ENCODE measurements at regions not wholly inside any gene's neighbourhood (a gene's known extent, or its start where the extent isn't known, plus 50 kb on each side); places are given as distances from the start of the nearest gene placed in this dataset.

DNA sequence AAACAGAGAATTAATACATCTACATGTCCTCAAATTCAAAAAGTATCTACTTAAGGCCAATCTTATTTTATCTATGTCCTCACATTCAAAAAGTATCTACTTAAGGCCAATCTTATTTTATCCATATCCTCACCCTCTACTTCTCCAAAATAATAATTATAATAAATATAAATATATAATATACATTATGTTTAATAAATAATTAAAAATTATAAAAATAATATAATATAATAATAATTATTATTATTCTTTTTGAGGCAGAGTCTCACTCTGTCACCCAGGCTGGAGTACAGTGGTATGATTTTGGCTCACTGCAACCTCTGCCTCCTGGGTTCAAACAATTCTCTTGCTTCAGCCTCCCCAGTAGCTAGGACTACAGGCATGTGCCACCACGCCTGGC lies 784.9 kb downstream of the DNAJB9 start:
- Histone ChIP-seq H3K27ac (ENCODE audit: low read depth in 1 of 2, low read length in 2 of 2) (no peak overlapping the region), H3K4me1 (ENCODE audit: control insufficient read depth in 1 of 2, insufficient read depth in 2 of 2, low read length in 2 of 2) (no peaks in the 10 kb centered on the region), H4K20me1 (ENCODE audit: insufficient read depth, low read length) (no peaks in the 10 kb centered on the region), H2AFZ (ENCODE audit: insufficient read depth, low read depth, low read length, poor library complexity, severe bottlenecking) (no peak overlapping the region), H3K9me3 (replicated peaks in 1 of 2; ENCODE audit: control insufficient read depth in 1 of 2, insufficient read depth in 1 of 2, low read length in 2 of 2) (no peaks in the 10 kb centered on the region), H3K36me3 (replicated peaks in 1 of 2; ENCODE audit: control insufficient read depth in 1 of 2, insufficient read depth in 2 of 2, low read length in 2 of 2) (no peaks in the 10 kb centered on the region), H3K27me3 (ENCODE audit: control insufficient read depth in 2 of 2, insufficient read depth in 2 of 2, low read length in 2 of 2) (no peaks in the 10 kb centered on the region), H3K4me3 (replicated peaks in 1 of 3; ENCODE audit: low read depth in 2 of 3, low read length in 3 of 3) (no peak overlapping the region), H3K4me2 (replicated peaks; ENCODE audit: extremely low read depth, low read length, poor library complexity, severe bottlenecking) (no peak overlapping the region), H3K9ac (ENCODE audit: insufficient read depth, low read length, poor library complexity, severe bottlenecking) (no peak overlapping the region), H3K79me2 (ENCODE audit: insufficient read depth, low read length) (no peaks in the 10 kb centered on the region)
- Mint-ChIP-seq H3K4me1 (no peaks in the 10 kb centered on the region), H3K27ac (no peak overlapping the region), H3K27me3 (ENCODE audit: low read depth in 3 of 3) (no peaks in the 10 kb centered on the region), H3K9me3 (no peaks in the 10 kb centered on the region), H3K36me3 (no peaks in the 10 kb centered on the region), H3K4me3 (no peak overlapping the region)
- no CpG with 5 or more reads among the region's 1 CpG for WGBS (ENCODE audit: insufficient coverage)
- TF ChIP-seq, protein P1, sequence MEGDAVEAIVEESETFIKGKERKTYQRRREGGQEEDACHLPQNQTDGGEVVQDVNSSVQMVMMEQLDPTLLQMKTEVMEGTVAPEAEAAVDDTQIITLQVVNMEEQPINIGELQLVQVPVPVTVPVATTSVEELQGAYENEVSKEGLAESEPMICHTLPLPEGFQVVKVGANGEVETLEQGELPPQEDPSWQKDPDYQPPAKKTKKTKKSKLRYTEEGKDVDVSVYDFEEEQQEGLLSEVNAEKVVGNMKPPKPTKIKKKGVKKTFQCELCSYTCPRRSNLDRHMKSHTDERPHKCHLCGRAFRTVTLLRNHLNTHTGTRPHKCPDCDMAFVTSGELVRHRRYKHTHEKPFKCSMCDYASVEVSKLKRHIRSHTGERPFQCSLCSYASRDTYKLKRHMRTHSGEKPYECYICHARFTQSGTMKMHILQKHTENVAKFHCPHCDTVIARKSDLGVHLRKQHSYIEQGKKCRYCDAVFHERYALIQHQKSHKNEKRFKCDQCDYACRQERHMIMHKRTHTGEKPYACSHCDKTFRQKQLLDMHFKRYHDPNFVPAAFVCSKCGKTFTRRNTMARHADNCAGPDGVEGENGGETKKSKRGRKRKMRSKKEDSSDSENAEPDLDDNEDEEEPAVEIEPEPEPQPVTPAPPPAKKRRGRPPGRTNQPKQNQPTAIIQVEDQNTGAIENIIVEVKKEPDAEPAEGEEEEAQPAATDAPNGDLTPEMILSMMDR (IDR thresholded peaks at IDR 0.05): no peak
- intact Hi-C loops (cut with micrococcal nuclease): no loop called here
- no peak for DNase-seq

DNA sequence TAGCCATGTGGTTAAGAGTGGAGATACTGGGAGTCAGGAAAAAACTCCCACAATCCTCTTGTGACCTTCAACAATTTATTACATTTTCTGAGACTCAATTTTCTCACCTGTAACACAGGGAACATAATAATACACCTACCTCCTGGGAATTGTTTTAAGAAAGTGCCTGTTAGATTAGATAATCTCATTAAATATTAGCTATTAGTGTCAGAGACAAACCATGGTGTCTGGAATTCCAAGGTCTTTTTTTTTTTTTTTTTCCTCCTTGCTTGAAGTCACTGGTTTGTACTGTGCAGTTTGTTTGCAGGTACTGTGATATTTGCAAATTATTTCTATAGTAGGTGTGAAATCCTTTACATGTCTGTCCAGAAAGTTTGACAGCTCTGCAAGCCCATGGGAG lies 806.1 kb downstream of the DNAJB9 start:
- Histone ChIP-seq H3K36me3 (replicated peaks in 1 of 2; ENCODE audit: control insufficient read depth in 1 of 2, insufficient read depth in 2 of 2, low read length in 2 of 2) (no peaks in the 10 kb centered on the region), H4K20me1 (ENCODE audit: insufficient read depth, low read length) (no peaks in the 10 kb centered on the region), H3K9me3 (replicated peaks in 1 of 2; ENCODE audit: control insufficient read depth in 1 of 2, insufficient read depth in 1 of 2, low read length in 2 of 2) (peaks cover 0 to 9% of the 10 kb centered on the region in 2 donors), H3K4me1 (ENCODE audit: control insufficient read depth in 1 of 2, insufficient read depth in 2 of 2, low read length in 2 of 2) (no peaks in the 10 kb centered on the region), H3K27me3 (ENCODE audit: control insufficient read depth in 2 of 2, insufficient read depth in 2 of 2, low read length in 2 of 2) (no peaks in the 10 kb centered on the region), H3K27ac (ENCODE audit: low read depth in 1 of 2, low read length in 2 of 2) (no peak overlapping the region), H3K9ac (ENCODE audit: insufficient read depth, low read length, poor library complexity, severe bottlenecking) (no peak overlapping the region), H3K4me3 (replicated peaks in 1 of 3; ENCODE audit: low read depth in 2 of 3, low read length in 3 of 3) (no peak overlapping the region), H3K79me2 (ENCODE audit: insufficient read depth, low read length) (no peaks in the 10 kb centered on the region), H3K4me2 (replicated peaks; ENCODE audit: extremely low read depth, low read length, poor library complexity, severe bottlenecking) (no peak overlapping the region), H2AFZ (ENCODE audit: insufficient read depth, low read depth, low read length, poor library complexity, severe bottlenecking) (no peak overlapping the region)
- H3K27me3 Mint-ChIP-seq (ENCODE audit: low read depth in 3 of 3): no peaks in the 10 kb centered on the region
- TF ChIP-seq, protein P1 (IDR thresholded peaks at IDR 0.05): no peak
- H3K36me3 Mint-ChIP-seq: no peaks in the 10 kb centered on the region
- intact Hi-C loops (cut with micrococcal nuclease): no loop called here
- DNase-seq: no peak
- H3K4me3 Mint-ChIP-seq: no peak overlapping the region
- H3K9me3 Mint-ChIP-seq: peaks cover 0 to 6% (median 3%) of the 10 kb centered on the region in 7 donors
- no peak overlapping the region for H3K27ac Mint-ChIP-seq
- H3K4me1 Mint-ChIP-seq: no peaks in the 10 kb centered on the region
